Progenitor cell of endocrine pancreas (in vitro differentiated cells): ENCODE measurements at regions not wholly inside any gene's neighbourhood (a gene's known extent, or its start where the extent isn't known, plus 50 kb on each side); places are given as distances from the start of the nearest gene placed in this dataset.

Source experiments
- DNase-seq: peaks from one replicate; pipeline ENCODE4 v3.0.0; 2021; ENCODE audit warnings: low spot score; ENCODE audit not compliant: unreplicated experiment
- H3K27ac Mint-ChIP-seq: 2 replicates; pipeline ENCODE4 v1.8.0; 2021; ENCODE audit warnings: mild to moderate bottlenecking, moderate library complexity, mixed read lengths
- H3K27me3 Mint-ChIP-seq: 2 replicates; pipeline ENCODE4 v1.8.0; 2021; ENCODE audit warnings: mixed read lengths
- H3K36me3 Mint-ChIP-seq: 2 replicates; pipeline ENCODE4 v1.8.0; 2022; ENCODE audit warnings: mixed read lengths; ENCODE audit not compliant: insufficient read depth
- H3K4me1 Mint-ChIP-seq: 2 replicates; pipeline ENCODE4 v1.8.0; 2021; ENCODE audit warnings: low read depth, mixed read lengths
- H3K4me3 Mint-ChIP-seq: 2 replicates; pipeline ENCODE4 v1.8.0; 2021; ENCODE audit warnings: low read depth, mild to moderate bottlenecking, moderate library complexity, mixed read lengths
- H3K9me3 Mint-ChIP-seq: 2 replicates; pipeline ENCODE4 v1.8.0; 2021; ENCODE audit warnings: low read depth, mixed read lengths
- CTCF ChIP-seq: fragments of 200-600 bp; sonication (generic); IDR thresholded peaks from one replicate; pipeline ENCODE4 v1.5.0; 2021; ENCODE audit warnings: antibody characterized with exemption, mild to moderate bottlenecking; ENCODE audit not compliant: unreplicated experiment

GRCh38 chr4:136838607-136839006 lies 693.7 kb downstream of the PCDH18 start:
- no peak for DNase-seq
- TF ChIP-seq CTCF = no peak
- Mint-ChIP-seq H3K9me3 (peaks cover 4% of the 10 kb centered on the region), H3K36me3 (no peaks in the 10 kb centered on the region), H3K4me1 (no peaks in the 10 kb centered on the region), H3K27me3 (no peaks in the 10 kb centered on the region), H3K27ac (no peak overlapping the region), H3K4me3 (no peak overlapping the region)

GRCh38 chr4:136831553-136831952 lies 700.7 kb downstream of the PCDH18 start:
- H3K27me3 Mint-ChIP-seq = no peaks in the 10 kb centered on the region
- H3K4me3 Mint-ChIP-seq = no peak overlapping the region
- no peaks in the 10 kb centered on the region for H3K36me3 Mint-ChIP-seq
- no peaks in the 10 kb centered on the region for H3K9me3 Mint-ChIP-seq
- DNase-seq = no peak
- H3K27ac Mint-ChIP-seq = no peak overlapping the region
- TF ChIP-seq CTCF = no peak
- H3K4me1 Mint-ChIP-seq = no peaks in the 10 kb centered on the region

- no peak overlapping the region for H3K4me3 Mint-ChIP-seq
These were observed 703.0 kb downstream of the PCDH18 start for GRCh38 chr4:136829280-136829679.

GRCh38 chr4:136823020-136823419 lies 709.3 kb downstream of the PCDH18 start:
- TF ChIP-seq CTCF = no peak
- Mint-ChIP-seq H3K27me3 (no peaks in the 10 kb centered on the region), H3K4me3 (no peak overlapping the region), H3K36me3 (no peaks in the 10 kb centered on the region), H3K4me1 (no peaks in the 10 kb centered on the region), H3K27ac (no peak overlapping the region), H3K9me3 (no peaks in the 10 kb centered on the region)
- no peak for DNase-seq

More at GRCh38 chr4:136829280-136829679, 703.0 kb downstream of the PCDH18 start:
- H3K36me3 Mint-ChIP-seq = no peaks in the 10 kb centered on the region
- H3K27me3 Mint-ChIP-seq = no peaks in the 10 kb centered on the region
- DNase-seq = no peak
- no peaks in the 10 kb centered on the region for H3K9me3 Mint-ChIP-seq
- H3K4me1 Mint-ChIP-seq = no peaks in the 10 kb centered on the region
- no peak overlapping the region for H3K27ac Mint-ChIP-seq
- no peak for TF ChIP-seq CTCF

- TF ChIP-seq CTCF = no peak
These were observed 713.4 kb downstream of the PCDH18 start for GRCh38 chr4:136818811-136819330.

More at GRCh38 chr4:136818811-136819330, 713.4 kb downstream of the PCDH18 start:
- H3K4me1 Mint-ChIP-seq = no peaks in the 10 kb centered on the region
- H3K4me3 Mint-ChIP-seq = no peak overlapping the region
- no peaks in the 10 kb centered on the region for H3K9me3 Mint-ChIP-seq
- H3K27me3 Mint-ChIP-seq = no peaks in the 10 kb centered on the region
- no peak overlapping the region for H3K27ac Mint-ChIP-seq
- no peaks in the 10 kb centered on the region for H3K36me3 Mint-ChIP-seq
- no peak for DNase-seq
